Mammary epithelial cell (primary cell): ENCODE measurements at regions not wholly inside any gene's neighbourhood (a gene's known extent, or its start where the extent isn't known, plus 50 kb on each side); places are given as distances from the start of the nearest gene placed in this dataset.

Source experiments
- CTCF ChIP-seq, 2 donors: IDR thresholded peaks in 1 of 2; conservative IDR thresholded peaks in 1 of 2; 2 replicates each; pipeline ENCODE4 v1.5.1; 2011 to 2012; ENCODE audit warnings: inconsistent platforms in 2 of 2, low read length in 2 of 2, mild to moderate bottlenecking in 2 of 2, control low read depth in 1 of 2, low read depth in 1 of 2; ENCODE audit not compliant: insufficient read depth in 1 of 2; ENCODE audit errors: extremely low read depth in 1 of 2
- EZH2 ChIP-seq: IDR thresholded peaks from 2 replicates; pipeline ENCODE4 v1.6.1; 2012; ENCODE audit warnings: low read length, inconsistent platforms, borderline replicate concordance

GRCh38 chr12:24089510-24089890 lies 140.0 kb upstream of the SOX5 start:
- TF ChIP-seq CTCF (conservative IDR thresholded peaks at IDR 0.05 in 1 of 2, IDR thresholded peaks at IDR 0.05 in 1 of 2; ENCODE audit: extremely low read depth in 1 of 2, insufficient read depth in 1 of 2, low read depth in 1 of 2, low read length in 2 of 2) (no peak), EZH2 (no peak)
